PC-9 (cell line): ENCODE measurements at regions not wholly inside any gene's neighbourhood (a gene's known extent, or its start where the extent isn't known, plus 50 kb on each side); places are given as distances from the start of the nearest gene placed in this dataset.

Experiments used
- EZH2 ChIP-seq: fragments of 200-600 bp; sonication (generic); IDR thresholded peaks from 2 replicates; pipeline ENCODE4 v1.8.0; 2017; ENCODE audit warnings: antibody characterized with exemption, low read depth
- TF ChIP-seq, protein P1 (sequence below): fragments of 200-600 bp; sonication (generic); conservative IDR thresholded peaks from 2 replicates; pipeline ENCODE4 v1.6.1; 2017; ENCODE audit warnings: mixed run types, antibody characterized with exemption, mild to moderate bottlenecking, moderate library complexity

DNA sequence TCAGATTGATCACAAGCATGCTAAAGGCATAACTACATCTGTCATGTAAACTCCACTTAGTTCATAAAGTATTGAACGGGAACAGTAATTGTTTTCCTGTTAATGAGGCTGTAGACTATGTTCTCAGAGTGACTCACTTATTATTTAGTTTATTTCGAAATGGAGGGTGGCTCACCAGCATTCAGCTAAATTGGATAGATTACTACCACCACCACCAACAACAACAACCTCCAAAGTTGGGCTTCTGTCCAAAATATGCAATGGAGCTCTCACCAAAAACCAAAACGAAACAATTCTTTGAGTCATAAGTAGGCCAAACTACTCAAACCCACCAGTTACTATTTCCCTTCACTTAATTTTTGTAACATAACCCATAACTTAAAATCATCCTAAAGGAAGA lies 127.9 kb upstream of the NRBF2 start:
- TF ChIP-seq EZH2, result no peak
- TF ChIP-seq, protein P1, sequence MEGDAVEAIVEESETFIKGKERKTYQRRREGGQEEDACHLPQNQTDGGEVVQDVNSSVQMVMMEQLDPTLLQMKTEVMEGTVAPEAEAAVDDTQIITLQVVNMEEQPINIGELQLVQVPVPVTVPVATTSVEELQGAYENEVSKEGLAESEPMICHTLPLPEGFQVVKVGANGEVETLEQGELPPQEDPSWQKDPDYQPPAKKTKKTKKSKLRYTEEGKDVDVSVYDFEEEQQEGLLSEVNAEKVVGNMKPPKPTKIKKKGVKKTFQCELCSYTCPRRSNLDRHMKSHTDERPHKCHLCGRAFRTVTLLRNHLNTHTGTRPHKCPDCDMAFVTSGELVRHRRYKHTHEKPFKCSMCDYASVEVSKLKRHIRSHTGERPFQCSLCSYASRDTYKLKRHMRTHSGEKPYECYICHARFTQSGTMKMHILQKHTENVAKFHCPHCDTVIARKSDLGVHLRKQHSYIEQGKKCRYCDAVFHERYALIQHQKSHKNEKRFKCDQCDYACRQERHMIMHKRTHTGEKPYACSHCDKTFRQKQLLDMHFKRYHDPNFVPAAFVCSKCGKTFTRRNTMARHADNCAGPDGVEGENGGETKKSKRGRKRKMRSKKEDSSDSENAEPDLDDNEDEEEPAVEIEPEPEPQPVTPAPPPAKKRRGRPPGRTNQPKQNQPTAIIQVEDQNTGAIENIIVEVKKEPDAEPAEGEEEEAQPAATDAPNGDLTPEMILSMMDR, result no peak
